GM12891 (cell line): ENCODE measurements at regions not wholly inside any gene's neighbourhood (a gene's known extent, or its start where the extent isn't known, plus 50 kb on each side); places are given as distances from the start of the nearest gene placed in this dataset.
"Not testable (repeated sequence)": the region's sequence is repeated elsewhere in the genome, so short reads cannot be mapped to it uniquely, and the experiment has no call there.

Source experiments
- PAX5 ChIP-seq: IDR thresholded peaks from 2 replicates; pipeline ENCODE4 v1.6.1; 2011; ENCODE audit warnings: low read length, moderate library complexity, mild to moderate bottlenecking; ENCODE audit not compliant: insufficient read depth, severe bottlenecking
- POLR2A ChIP-seq: IDR thresholded peaks from 2 replicates; pipeline ENCODE4 v1.6.1; 2011; ENCODE audit warnings: low read depth, low read length, control low read depth
- POLR2AphosphoS5 ChIP-seq: IDR thresholded peaks from 2 replicates; pipeline ENCODE4 v1.6.1; 2011; ENCODE audit warnings: low read depth, low read length, control low read depth
- POU2F2 ChIP-seq: IDR thresholded peaks from 2 replicates; pipeline ENCODE4 v1.6.1; 2011; ENCODE audit warnings: low read depth, mild to moderate bottlenecking, control low read depth, low read length, moderate library complexity
- SPI1 ChIP-seq: IDR thresholded peaks from 2 replicates; pipeline ENCODE4 v1.6.1; 2011; ENCODE audit warnings: low read depth, low read length, control low read depth
- TAF1 ChIP-seq: IDR thresholded peaks from 2 replicates; pipeline ENCODE4 v1.6.1; 2011; ENCODE audit warnings: low read depth, low read length, control low read depth

DNA sequence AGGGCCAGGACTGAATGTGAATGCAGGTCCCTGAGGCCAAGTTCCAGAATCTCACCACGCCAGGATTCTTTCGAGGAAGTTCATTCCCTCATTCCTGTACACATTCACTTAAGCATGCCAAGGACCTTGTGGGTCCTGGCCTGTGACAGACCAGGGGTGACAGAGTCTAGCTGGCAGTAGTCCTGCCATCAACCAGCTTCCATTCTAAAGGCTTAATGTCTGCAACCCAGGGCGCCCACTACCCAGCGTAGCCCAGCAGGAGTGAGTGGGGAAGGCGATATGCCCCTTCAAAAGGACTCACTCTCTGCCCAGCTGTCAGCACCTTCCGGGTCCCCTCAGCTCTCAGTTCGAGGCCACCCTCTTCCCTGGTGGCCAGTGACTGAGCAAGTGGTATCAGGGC lies 61.3 kb upstream of the THOC3 start:
- not testable (repeated sequence) for TF ChIP-seq POLR2A, TAF1, POLR2AphosphoS5, POU2F2, PAX5, SPI1
